HG02885 (cell line): ENCODE measurements at regions not wholly inside any gene's neighbourhood (a gene's known extent, or its start where the extent isn't known, plus 50 kb on each side); places are given as distances from the start of the nearest gene placed in this dataset.
"Not testable (repeated sequence)": the region's sequence is repeated elsewhere in the genome, so short reads cannot be mapped to it uniquely, and the experiment has no call there.

Source experiments
- ATAC-seq: cut with Tn5 transposase; IDR thresholded peaks from one replicate; pipeline ENCODE4 v1.9.1; 2021; ENCODE audit warnings: mild to moderate bottlenecking; ENCODE audit not compliant: unreplicated experiment, poor library complexity

DNA sequence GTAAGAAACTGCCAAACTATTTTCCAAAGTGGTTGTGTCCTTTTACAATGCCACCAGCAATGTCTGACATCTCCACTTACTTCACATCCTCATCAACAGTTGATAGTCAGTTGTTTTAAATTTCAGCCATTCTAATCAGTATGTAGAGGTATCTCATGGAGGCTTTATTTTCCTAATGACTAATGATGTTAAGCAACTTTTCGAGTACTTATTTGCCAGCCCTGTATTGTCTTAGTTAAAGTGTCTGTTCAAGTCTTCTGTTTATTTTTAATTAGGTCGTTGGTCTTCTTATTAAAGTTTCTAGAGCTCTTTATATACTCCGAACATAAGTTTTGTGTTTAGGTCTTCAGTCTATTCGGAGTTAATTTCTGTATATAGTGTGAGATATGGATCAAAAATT lies 54.9 kb upstream of the NBPF12 start:
- not testable (repeated sequence) for ATAC-seq

DNA sequence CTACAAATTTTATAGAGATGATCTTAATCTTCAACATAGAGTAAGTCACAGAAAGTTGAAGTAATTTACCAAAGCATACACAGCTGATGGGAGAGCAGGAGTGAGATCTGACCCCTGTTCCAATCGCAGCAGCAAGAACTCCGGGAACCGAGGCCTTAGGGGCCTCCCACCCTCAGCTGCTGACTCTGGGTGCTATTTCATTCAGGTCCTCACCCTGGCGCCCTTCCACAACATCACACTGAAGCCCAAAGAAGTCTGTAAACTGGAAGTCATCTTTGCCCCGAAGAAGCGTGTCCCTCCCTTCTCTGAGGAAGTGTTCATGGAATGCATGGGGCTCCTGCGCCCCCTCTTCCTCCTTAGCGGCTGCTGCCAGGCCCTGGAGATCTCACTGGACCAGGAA lies 57.0 kb upstream of the NBPF12 start:
- not testable (repeated sequence) for ATAC-seq

DNA sequence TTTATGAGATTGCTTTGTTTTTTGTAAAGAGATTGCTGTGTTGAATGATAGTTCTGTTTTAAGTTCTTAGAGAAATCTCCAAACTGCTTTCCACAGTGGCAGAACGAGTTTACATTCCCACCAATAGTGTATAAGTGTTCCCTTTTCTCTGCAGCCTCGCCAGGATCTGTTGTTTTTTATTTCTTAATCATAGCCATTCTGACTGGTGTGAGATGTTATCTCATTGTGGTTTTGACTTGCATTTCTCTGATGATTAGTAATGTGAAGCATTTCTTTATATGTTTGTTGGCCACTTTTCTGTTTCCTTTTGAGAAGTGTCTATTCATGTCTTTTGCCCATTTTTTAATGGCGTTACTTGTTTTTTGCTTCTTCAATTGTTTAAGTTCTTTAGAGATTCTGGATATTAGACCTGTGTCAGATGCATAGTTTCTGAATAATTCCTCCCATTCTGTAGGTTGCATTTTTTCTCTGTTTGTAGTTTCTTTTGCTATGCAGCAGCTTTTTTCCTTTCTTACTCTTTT lies 74.3 kb upstream of the NBPF12 start:
- ATAC-seq: not testable (repeated sequence)

DNA sequence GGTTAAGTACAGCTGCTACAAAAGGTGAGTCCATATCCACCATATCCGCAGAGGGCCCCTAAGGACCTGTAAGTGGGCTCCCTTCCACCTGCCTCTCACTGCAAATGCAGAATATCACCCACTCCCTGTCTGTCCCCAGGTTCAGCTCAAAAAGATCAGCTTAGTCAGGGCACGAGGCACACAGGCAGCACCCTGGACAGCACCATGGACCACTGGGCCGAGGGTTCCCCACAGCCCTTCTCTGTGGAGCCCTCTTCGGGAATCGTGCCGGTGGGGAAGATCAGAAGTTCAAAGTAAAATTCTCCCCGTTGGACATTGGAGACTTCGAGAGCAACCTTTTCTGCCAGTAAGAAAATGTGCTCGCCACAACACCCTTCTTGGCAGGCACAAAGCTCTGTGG lies 85.0 kb upstream of the NBPF12 start:
- ATAC-seq: not testable (repeated sequence)

DNA sequence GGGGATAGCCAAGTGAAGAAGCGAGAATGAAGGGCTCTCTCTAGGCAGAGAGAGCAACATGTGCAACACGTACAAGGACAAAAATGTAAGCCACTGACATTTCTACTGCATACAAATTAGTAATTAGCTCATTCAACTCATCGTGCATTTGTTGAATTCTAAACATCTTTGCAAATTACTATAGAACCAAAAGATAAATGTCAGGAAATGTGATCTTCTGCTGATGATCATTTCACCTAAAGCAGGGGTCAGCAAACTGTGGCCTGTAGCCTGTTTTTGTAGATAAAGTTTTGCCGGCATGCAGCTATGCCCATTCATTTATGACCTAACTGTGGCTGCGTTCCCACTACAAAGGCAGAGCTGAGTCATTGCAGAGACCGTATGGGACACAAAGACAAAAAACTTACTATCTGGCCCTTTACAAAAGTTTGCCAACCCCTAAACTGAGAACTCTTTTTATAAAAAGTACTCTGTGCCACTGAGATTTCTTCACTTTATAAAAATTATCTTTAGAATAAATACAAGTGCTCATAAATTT lies 87.7 kb upstream of the NBPF12 start:
- not testable (repeated sequence) for ATAC-seq

DNA sequence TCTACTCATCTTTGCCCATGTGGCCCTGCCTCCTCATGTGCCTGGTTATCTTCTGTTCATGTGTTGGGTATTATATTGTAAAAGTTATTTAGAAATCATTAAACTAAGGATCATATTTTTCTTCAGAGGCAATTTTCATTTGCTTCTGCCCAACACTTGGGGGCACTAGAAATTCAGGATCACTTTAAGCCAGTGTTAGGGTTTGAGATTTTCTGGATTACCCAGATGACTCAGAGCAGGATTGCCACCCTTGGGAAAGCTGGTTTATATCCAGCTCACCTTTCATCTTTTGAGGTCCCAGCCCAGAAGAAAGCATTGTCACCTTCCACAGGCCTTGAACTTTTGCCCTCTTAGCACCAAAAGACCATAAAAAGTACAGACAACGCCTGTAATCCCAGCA lies 99.4 kb upstream of the NBPF12 start:
- not testable (repeated sequence) for ATAC-seq

DNA sequence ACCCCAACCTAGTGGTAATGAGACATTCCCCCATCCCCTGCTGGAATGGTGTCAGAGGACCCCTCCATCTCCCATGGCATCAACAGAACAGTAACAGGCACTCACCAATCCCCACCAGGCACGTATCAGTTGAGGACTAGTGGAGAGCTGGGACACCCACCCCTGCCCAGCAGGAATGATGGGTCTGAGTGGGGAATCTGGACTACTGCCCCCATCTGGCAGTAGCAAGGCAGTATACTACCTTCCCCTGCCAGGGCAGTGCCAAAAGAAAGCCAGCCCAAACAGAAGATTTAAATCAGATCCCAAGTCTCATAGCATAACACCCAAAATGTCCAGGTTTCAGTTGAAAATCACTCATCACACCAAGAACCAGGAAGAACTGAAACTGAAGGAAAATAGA lies 111.2 kb upstream of the NBPF12 start:
- ATAC-seq: not testable (repeated sequence)

DNA sequence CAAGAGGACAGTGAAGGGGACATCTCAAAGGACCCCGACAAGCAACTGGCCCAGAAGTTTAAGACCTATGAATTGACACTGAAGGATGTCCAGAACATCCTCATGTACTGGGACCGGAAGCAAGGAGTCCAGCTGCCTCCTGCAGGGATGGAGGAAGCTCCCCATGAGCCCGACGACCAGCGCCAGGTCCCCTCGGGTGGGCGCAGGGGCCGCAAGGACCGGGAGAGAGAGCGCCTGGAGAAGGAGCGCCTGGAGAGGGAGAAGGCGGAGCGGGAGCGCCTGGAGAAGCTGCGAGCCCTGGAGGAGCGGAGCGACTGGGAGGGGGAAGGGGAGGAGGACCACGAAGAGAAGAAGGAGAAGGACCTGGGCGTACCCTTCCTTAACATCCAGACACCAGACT lies 143.9 kb upstream of the NBPF12 start:
- not testable (repeated sequence) for ATAC-seq

DNA sequence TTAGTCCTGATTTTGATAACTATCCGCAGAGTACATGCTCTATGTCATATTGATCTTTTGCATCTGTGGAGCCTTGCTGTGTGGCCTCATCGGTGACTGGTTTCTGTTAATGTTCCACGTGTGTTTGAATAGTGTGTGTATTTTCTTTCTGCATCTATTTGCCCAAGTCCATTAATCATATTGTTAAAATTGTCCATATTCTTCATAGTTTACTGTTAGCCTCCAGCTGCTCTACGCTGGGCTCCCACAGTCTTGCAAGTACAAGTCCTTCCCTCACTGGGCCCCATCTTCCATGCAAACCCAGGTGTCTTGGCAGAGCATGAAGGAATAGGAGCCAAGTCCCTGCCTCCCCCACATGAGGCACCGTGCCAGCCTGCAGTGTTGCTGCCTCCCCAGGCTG lies 145.4 kb upstream of the NBPF12 start:
- not testable (repeated sequence) for ATAC-seq

DNA sequence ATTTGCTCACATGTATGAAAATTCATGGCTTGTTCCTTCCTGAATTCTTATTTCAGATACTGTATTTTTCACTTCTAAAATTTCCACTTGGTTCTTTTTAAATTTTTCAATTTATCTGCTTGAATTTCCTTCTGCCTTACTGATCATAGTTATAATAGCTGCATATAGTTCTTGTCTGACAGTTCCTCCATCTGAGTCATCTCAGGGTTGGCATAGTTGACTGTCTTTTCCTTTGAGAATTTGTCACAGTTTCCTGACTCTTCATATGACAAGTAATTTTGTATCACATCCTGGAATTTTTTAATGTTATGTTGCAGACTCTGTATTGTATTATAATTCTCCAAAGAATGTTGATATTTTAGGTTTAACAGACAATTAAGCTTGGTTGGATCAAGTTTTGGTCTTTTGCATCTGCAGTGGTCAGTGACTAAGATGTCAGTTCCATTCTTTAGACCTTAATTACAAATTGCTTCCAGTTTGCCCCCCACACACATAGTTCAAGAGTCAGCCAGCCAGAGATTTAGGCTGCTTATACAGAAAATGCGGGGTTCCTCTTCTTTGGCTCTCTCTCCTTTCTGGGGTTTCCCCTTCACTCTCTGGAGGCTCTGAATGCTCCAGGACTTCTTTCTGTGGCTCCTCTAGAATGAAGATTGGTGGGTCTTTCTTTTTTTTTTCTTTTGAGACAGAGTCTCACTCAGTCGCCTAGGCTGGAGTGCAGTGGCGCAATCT lies 153.7 kb upstream of the NBPF12 start:
- not testable (repeated sequence) for ATAC-seq

DNA sequence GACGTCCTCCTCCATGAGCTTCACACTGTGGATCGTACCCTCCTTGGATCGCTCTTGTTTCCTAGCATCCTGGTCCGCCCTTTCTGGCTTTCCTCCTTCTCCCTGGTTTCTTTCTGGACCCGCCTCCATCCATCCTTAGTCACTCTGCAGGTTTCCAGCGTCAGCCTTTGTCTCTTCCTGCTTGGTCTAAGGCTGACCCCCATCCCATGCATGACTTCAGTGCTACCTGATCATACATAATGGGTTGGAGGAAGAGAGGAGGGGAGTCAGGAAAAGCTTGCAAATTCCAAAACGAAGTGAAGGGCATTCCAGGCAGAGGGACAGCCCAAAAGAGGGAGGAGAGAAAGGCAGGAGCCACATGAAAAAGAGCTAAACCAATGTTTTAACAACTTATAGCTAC lies 156.9 kb upstream of the NBPF12 start:
- not testable (repeated sequence) for ATAC-seq

DNA sequence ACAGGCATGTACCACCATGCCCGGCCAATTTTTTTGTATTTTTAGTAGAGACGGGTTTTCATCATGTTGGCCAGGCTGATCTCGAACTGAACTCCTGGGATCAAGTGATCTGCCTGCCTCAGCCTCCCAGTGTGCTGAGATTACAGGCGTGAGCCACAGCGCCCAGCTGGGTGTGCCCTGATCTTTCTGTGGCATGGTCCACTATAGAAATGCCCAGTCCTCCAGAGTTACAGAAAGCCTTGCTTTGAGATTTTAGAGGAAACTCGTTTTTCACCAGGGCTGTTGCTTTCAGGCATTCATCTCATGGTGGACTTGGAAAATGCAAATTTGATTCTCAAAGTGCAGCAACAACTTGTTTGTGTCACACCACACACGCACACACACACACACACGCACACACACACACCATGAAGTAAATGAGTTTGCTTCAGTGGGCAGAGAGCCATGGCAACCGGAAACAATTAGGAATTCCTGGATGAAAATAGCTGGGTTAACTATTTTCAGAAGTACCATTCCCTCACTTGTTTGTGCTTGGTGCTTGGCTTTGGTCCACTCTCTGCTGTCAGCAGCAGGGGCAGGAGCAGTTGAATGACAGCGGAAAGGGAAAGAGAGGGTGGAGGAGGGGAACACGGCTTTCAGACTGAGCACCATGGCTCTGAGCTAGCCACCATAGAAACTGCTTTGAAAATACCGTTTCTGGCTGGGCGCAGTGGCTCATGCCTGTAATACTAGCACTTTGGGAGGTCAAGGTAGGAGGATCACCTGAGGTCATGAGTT lies 160.1 kb upstream of the NBPF12 start:
- not testable (repeated sequence) for ATAC-seq

DNA sequence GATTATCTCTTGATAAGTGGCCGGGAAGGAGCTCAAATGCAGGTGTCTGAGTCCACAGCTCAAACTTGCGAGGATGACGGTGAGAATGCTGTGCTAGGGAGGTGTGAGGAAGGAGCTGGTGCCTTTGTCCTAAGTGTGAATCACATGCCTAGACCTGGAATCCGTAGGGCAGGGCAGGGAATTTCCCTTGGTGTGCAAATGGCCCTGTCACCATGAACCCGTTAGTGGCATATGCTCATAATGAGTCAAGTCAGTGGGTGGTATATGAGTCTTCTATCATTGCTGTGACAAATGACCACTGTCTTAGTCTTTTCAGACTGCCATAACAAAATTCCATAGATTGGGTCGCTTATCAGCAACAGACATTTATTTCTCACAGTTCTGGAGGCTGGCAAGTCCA lies 163.1 kb upstream of the NBPF12 start:
- not testable (repeated sequence) for ATAC-seq

DNA sequence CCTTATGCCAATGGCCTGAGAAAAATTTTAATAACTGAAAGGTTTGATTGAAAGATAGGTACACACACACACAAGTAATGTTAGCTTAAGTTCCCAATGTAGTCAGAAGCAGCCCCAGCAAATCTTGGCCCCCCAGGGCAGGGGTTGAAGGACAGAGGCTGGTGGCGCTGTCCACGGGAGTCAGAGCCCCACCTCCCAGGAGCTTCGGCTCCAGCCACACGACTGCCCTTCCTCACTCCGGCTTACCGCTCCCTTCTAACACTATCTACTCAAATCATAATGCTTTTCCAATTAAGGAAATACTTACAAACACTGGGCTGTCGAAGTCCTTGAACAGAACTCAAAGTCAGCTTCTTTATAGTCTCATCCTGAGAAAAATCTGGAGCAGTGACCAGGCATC lies 163.9 kb upstream of the NBPF12 start:
- ATAC-seq: not testable (repeated sequence)

DNA sequence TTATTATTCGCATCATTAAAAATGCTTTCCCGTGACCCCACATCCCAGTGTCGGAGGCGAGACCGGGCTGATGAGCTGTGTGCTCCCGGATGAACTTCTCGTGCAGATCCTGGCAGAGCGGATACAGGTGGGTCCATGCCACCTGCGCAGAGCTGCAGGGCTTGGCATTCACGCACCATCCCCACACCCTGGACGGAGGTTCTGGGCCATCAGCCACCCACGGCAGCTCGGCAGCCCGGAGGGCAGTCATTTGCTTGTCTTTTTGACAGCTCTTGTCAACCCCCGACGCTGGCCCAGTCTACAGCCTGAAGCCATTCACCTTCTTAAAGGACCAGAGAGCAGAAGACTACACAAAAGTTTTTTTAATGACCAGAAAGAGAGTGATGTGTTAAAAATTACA lies 166.7 kb upstream of the NBPF12 start:
- ATAC-seq: not testable (repeated sequence)

DNA sequence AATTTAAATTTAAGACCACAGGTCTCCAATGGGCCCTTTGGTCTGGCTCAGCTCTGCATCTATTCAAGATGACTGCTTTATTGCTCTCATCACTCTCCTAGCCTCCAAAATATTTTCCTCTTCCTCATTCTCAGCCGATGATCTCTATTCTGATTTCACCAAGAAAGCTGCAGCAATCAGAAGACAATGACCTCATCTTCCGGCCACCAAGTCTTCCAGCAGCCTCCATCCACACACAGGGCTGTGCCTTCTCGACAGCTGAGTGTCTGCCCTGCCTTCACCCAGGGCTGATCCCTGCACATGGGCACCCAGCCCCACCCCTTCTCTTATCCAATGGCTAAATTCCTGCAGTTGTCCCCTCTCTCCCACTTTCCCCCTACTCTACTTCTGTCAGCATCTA lies 167.1 kb upstream of the NBPF12 start:
- not testable (repeated sequence) for ATAC-seq

DNA sequence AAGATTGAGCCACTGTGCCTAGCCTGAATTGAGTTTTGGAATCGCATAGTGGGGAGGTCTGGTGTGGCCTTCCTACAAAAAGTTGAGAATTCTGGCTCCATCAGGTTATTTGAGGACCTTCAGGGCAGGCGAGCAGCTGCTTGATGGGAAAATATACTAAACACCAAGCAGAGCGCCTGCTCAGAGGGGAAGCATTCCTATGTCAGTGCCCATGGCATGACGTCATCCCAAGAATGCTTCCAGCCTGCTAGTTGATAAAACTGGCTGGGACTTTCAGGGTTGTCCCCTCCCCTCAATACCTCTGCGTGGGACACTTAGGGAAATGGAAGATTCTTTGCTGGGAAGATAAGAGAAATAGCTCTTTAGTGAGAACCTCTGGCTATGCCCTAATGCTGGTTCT lies 174.9 kb upstream of the NBPF12 start:
- ATAC-seq: not testable (repeated sequence)

DNA sequence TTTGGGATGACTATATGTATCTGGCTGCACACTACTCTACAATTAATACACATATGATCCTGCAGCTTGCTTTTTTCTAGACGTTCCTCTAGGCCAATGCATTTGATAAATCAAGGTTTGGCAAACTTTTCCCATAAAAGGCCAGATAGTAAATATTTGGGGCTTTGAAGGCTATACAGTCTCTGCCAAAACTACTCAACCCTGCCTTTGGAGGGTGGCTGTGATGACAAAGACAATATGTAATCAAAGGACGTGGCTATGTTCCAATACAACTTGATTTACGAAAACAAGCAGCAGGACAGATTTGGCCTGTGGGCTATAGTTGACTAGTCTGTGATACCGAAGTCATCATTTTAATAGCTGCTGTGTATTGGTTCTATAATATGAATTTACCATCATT lies 181.3 kb upstream of the NBPF12 start:
- ATAC-seq: not testable (repeated sequence)

DNA sequence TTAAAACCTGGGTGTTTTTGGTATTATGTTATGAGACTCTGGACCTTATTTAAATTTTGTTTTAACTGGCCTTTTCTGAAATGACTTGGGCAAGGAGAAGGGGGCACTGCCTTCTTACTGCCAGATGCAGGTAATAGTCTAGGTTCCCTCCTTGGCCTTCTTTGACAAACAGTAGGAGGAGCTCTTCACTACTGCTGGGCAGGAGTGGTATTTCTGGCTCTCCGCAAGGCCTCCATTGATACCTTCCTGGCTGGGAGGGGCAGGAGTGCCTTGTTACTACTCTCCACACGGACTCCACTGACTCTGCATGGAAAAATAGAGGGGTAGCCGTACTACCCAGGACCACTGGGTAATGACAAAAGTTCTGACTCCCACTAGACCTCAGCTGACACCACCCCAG lies 189.4 kb upstream of the NBPF12 start:
- not testable (repeated sequence) for ATAC-seq

DNA sequence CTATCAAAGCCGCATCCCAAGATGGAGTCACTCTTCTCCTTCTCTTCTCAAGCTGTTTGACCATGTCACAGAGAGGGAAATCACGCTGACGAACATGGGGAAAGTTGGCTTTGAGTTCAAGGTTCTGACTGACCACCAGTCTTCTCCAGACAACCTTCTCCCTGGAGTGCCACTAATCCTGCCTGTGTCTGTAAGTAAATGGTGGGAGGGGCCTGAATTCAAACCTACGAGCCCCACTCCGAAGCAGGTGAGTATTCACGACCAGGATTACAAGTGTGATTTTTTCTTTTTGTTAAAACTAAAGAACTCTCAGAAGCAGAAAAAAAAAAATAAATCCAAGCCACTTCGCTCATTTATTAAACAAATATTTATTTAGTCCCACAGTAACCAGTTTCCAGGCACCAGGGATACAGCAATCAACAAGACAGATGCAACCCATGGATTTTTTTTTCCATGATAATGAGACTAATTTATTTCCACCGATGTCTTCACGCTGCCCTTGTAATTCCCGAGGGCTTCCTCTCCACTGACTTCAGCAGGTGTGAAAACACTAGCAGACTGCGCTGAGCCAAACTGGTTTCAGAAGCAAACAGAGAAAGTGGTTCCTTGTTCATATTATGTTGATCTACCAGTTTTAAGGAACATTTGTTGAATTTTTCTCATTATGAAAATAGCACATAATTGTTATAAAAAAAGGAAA lies 206.0 kb upstream of the NBPF12 start:
- not testable (repeated sequence) for ATAC-seq
